Uterus (tissue), 3 donors: ENCODE measurements at regions not wholly inside any gene's neighbourhood (a gene's known extent, or its start where the extent isn't known, plus 50 kb on each side); places are given as distances from the start of the nearest gene placed in this dataset.

Source experiments
- DNase-seq, 2 donors: peaks; one replicate each; pipeline ENCODE4 v3.0.0-alpha.2; 2019 to 2020
- H3K27ac ChIP-seq, 2 donors: fragments of 200-600 bp; sonication (generic); 1 replicate in 1 of 2; 2 replicates in 1 of 2; pipeline ENCODE4 v1.5.1; 2016 to 2018
- H3K27me3 ChIP-seq, 2 donors: fragments of 200-600 bp; sonication (generic); one replicate each; pipeline ENCODE4 v1.5.1; 2018 to 2019; ENCODE audit warnings: control low read depth in 1 of 2
- H3K36me3 ChIP-seq, 2 donors: fragments of 200-600 bp; sonication (generic); one replicate each; pipeline ENCODE4 v1.5.1; 2019; ENCODE audit warnings: control low read depth in 1 of 2
- H3K4me1 ChIP-seq, 2 donors: fragments of 200-600 bp; sonication (generic); one replicate each; pipeline ENCODE4 v1.5.1; 2018 to 2019; ENCODE audit warnings: control low read depth in 1 of 2
- H3K4me3 ChIP-seq, 2 donors: fragments of 200-600 bp; sonication (generic); 1 replicate in 1 of 2; 2 replicates in 1 of 2; pipeline ENCODE4 v1.5.1; 2018 to 2019; ENCODE audit warnings: mild to moderate bottlenecking in 1 of 2
- H3K9me3 ChIP-seq, 2 donors: fragments of 200-600 bp; sonication (generic); one replicate each; pipeline ENCODE4 v1.5.1; 2019; ENCODE audit warnings: control low read depth in 1 of 2
- POLR2A ChIP-seq, 2 donors: fragments of 450-650 bp; IDR thresholded peaks; one replicate each; pipeline ENCODE4 v1.6.1; 2016; ENCODE audit warnings: antibody characterized with exemption in 2 of 2, mild to moderate bottlenecking in 1 of 2, moderate library complexity in 1 of 2
- intact Hi-C: fragments of 100-400 bp; cut with DNase I; formaldehyde crosslinking; loops from one replicate; pipeline ENCODE4 v1.15.1; 2023; ENCODE audit warnings: low total_unique reads
- TF ChIP-seq, protein P1 (sequence below), 4 experiments: fragments of 200-600 bp in 2 of 4; fragments of 450-650 bp in 2 of 4; sonication (generic) in 2 of 4; IDR thresholded peaks; one replicate each; pipeline ENCODE4 v1.5.1; 2016 to 2019; ENCODE audit warnings: antibody characterized with exemption in 4 of 4, mild to moderate bottlenecking in 2 of 4, moderate library complexity in 1 of 4
- donor health status: DM: yes; HTN: yes; CAD: no.

DNA sequence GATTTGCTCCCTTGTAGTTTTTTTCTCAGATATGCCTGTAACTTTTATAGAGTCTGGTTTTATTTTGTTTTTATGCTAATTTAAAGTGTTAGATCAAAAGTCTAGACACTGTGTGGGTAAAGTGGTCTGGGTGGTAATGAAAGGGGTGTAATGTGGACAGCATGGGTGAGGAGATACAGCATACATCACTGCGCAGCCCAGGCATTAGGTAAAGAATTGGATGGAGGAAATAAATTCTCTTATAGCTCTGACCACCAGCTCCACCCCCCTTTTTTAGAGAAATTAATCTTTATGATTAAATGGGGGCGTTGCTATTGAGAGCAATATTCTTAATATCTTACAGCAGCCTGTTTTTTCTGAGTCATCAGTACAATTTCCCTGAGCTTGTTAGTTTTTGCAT lies 163.9 kb upstream of the IGFBP7 start:
- TF ChIP-seq POLR2A (IDR thresholded peaks at IDR 0.05), result no peak
- TF ChIP-seq, protein P1, sequence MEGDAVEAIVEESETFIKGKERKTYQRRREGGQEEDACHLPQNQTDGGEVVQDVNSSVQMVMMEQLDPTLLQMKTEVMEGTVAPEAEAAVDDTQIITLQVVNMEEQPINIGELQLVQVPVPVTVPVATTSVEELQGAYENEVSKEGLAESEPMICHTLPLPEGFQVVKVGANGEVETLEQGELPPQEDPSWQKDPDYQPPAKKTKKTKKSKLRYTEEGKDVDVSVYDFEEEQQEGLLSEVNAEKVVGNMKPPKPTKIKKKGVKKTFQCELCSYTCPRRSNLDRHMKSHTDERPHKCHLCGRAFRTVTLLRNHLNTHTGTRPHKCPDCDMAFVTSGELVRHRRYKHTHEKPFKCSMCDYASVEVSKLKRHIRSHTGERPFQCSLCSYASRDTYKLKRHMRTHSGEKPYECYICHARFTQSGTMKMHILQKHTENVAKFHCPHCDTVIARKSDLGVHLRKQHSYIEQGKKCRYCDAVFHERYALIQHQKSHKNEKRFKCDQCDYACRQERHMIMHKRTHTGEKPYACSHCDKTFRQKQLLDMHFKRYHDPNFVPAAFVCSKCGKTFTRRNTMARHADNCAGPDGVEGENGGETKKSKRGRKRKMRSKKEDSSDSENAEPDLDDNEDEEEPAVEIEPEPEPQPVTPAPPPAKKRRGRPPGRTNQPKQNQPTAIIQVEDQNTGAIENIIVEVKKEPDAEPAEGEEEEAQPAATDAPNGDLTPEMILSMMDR (IDR thresholded peaks at IDR 0.05), result no peak
- H3K9me3 ChIP-seq, result no peaks in the 10 kb centered on the region
- no peaks in the 10 kb centered on the region for H3K4me1 ChIP-seq
- no peak overlapping the region for H3K27ac ChIP-seq
- no peak overlapping the region for H3K4me3 ChIP-seq
- DNase-seq, result no peak
- intact Hi-C loops, result no loop called here
- no peaks in the 10 kb centered on the region for H3K27me3 ChIP-seq
- no peaks in the 10 kb centered on the region for H3K36me3 ChIP-seq

DNA sequence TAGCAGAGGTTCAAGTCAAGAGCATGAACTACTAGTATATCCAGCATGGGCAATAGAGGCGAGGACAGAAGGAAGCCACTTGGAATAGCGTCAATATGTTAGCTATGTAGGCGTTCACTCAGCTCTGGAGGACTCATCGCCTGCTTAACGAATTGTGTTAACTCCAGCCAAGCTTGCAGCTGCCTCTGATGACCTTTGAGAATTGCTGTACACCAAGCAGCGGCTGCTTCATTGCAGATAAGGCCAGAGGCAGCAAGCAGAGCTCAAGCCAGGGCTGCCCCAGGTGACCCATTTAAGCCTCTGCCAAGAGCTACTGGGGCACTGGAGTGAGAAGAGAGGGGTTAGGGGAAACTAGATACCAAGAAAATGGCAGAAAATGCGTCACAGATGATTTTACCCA lies 160.2 kb upstream of the IGFBP7 start:
- DNase-seq, result no peak
- Histone ChIP-seq H3K27ac (no peak overlapping the region), H3K4me3 (no peak overlapping the region), H3K4me1 (no peaks in the 10 kb centered on the region), H3K36me3 (no peaks in the 10 kb centered on the region), H3K9me3 (no peaks in the 10 kb centered on the region), H3K27me3 (no peaks in the 10 kb centered on the region)
- intact Hi-C loops, result no loop called here
- TF ChIP-seq, protein P1 (IDR thresholded peaks at IDR 0.05), result no peak
- no peak for TF ChIP-seq POLR2A (IDR thresholded peaks at IDR 0.05)

DNA sequence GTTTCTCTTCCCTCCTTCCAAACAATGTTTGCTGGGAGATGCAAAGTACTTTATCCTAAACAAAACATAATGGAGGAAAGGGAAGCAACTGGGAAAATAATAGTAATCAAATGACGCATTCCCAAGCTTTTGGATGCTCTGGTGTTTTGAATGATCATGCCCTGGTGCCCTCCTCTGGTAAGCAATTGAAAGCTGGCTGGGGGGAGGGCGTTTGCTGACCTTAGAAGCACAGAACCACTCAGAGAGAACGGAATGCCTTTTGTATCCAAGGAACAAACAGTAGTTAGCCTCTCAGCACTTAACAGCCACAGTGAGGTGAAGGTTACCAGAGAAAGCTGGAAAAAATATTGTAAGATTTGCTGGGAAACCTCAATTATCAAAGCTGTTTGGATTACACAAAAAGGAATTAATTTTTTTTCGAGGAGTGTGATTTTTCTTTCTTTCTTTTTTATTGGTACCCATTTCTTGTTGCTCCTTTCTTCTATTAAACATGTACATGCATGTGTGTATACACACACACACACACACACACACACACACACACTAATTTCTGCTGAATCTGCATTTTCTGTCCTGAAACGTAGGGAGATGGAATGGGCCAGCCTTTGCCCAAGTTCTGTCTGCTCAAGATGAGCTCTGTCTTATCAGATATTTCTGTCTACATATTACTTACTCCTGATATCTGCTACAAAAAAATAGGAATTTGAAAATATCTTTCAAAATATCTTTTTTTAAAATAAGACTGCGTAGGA lies 155.8 kb upstream of the IGFBP7 start:
- intact Hi-C loops, result no loop called here
- Histone ChIP-seq H3K36me3 (no peaks in the 10 kb centered on the region), H3K27me3 (no peaks in the 10 kb centered on the region), H3K27ac (no peak overlapping the region), H3K9me3 (no peaks in the 10 kb centered on the region), H3K4me1 (no peaks in the 10 kb centered on the region), H3K4me3 (no peak overlapping the region)
- no peak for DNase-seq
- TF ChIP-seq POLR2A (IDR thresholded peaks at IDR 0.05), result no peak
- TF ChIP-seq, protein P1 (IDR thresholded peaks at IDR 0.05), result no peak

DNA sequence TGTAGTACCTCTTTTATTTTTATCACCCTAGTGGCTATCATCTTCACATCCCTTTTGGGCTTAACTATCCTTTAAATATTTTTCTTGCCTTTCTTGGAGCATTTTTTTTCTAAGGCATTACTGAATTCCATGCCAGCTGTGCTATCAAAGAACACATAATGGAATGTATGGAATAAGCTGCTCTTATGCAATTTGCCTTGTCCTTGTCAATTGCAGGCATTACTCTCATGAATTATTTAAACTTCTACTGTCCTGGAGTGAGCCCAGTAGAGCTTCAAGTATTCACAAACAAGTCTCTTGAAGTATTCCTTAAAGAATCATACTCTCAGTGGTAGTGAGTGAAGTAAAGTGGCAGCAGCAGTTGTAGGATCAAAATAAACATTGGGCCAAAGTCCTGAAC lies 144.6 kb upstream of the IGFBP7 start:
- no peak for TF ChIP-seq POLR2A (IDR thresholded peaks at IDR 0.05)
- TF ChIP-seq, protein P1 (IDR thresholded peaks at IDR 0.05), result no peak

DNA sequence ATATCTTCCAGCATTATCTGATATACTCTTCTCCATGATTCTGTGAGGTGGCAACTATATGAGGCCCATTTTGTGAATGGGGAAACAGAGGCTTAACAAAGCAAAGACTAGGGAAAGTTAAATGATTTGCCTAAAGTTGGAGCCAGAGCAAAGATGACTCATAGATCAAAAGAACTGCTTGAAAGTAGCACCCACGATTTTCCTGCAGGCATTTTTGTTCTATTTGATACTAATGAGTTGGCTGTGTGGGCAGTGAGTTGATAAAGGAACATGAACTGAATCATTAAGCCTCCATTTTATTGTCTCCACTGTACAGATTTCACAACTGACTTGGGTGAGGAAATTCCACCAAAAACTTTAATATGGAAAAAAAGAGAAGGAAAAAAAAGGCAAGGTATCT lies 138.9 kb upstream of the IGFBP7 start:
- TF ChIP-seq, protein P1 (IDR thresholded peaks at IDR 0.05), result no peak
- TF ChIP-seq POLR2A (IDR thresholded peaks at IDR 0.05), result no peak
- no peak overlapping the region for H3K27ac ChIP-seq
- H3K27me3 ChIP-seq, result no peaks in the 10 kb centered on the region
- intact Hi-C loops, result no loop called here
- H3K9me3 ChIP-seq, result no peaks in the 10 kb centered on the region
- no peaks in the 10 kb centered on the region for H3K4me1 ChIP-seq
- DNase-seq, result no peak
- no peaks in the 10 kb centered on the region for H3K36me3 ChIP-seq
- H3K4me3 ChIP-seq, result no peak overlapping the region

More for the DNA sequence above, 144.6 kb upstream of the IGFBP7 start:
- no peaks in the 10 kb centered on the region for H3K27me3 ChIP-seq
- H3K4me3 ChIP-seq, result no peak overlapping the region
- H3K27ac ChIP-seq, result no peak overlapping the region
- DNase-seq, result no peak
- no peaks in the 10 kb centered on the region for H3K36me3 ChIP-seq
- no peaks in the 10 kb centered on the region for H3K4me1 ChIP-seq
- intact Hi-C loops, result no loop called here
- no peaks in the 10 kb centered on the region for H3K9me3 ChIP-seq
